ENCODE measurements at regions not wholly inside any gene's neighbourhood (a gene's known extent, or its start where the extent isn't known, plus 50 kb on each side); places are given as distances from the start of the nearest gene placed in this dataset.
A peak's percentile ranks its signal among the peaks of the same experiment; 100 is the strongest.

DNA sequence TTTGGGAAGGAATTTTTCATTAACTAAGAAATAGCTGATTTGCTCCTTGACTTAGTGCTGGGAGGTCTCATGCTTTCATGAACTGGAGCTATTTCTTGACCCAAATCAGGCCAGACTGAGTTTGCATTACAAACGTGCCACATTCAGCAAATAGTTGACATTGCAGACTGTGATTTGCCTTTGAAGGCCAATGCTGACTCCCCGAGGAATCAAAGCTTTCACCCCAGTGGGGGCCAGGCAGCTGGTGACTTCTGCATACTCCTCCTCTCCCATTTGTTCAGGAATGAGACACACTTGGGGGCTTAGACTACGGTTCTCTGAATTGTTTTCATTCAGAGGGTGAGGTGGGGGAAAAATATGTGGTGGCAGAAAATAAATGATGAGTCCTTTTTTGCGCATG, 111.0 kb upstream of the JAZF1 start:
- no peak overlapping the region for H3K4me3 ChIP-seq (ENCODE audit: low read depth, low read length)
- TF ChIP-seq, protein P1, sequence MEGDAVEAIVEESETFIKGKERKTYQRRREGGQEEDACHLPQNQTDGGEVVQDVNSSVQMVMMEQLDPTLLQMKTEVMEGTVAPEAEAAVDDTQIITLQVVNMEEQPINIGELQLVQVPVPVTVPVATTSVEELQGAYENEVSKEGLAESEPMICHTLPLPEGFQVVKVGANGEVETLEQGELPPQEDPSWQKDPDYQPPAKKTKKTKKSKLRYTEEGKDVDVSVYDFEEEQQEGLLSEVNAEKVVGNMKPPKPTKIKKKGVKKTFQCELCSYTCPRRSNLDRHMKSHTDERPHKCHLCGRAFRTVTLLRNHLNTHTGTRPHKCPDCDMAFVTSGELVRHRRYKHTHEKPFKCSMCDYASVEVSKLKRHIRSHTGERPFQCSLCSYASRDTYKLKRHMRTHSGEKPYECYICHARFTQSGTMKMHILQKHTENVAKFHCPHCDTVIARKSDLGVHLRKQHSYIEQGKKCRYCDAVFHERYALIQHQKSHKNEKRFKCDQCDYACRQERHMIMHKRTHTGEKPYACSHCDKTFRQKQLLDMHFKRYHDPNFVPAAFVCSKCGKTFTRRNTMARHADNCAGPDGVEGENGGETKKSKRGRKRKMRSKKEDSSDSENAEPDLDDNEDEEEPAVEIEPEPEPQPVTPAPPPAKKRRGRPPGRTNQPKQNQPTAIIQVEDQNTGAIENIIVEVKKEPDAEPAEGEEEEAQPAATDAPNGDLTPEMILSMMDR (IDR thresholded peaks at IDR 0.05; ENCODE audit: low read depth, low read length) = no peak

DNA sequence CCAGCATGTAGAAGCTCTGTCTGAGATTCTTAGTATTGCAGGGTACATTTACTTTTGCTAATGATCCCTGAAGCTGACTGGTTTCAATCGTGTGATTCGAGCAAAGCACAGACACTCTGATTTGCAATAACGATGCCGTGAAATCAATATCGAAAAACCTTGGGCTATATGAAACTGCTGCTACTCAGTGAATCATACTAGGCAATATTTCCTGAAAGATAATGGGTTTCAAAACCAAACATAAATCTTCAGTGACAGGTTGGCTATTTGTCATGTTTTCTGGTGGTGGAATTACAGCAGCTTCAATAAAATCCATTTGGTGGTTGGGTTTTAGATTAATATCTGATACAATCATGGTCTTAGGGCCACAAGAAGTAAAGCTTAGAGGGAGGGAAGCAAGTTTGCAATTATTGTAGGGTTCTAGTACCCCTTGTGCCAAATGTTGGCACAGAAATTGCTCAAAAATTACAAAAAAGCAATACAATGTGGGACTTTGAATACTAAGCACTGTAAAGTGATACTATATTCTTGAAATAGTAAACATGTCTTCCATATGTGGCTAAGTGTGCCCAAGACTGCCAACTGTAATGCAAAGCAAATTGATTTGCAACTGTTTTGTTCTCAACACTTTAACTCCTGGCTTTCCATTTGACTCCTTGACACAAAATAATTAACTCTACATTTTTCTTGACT, 112.4 kb upstream of the JAZF1 start:
- TF ChIP-seq, protein P1 (IDR thresholded peaks at IDR 0.05; ENCODE audit: low read depth, low read length) = no peak

DNA sequence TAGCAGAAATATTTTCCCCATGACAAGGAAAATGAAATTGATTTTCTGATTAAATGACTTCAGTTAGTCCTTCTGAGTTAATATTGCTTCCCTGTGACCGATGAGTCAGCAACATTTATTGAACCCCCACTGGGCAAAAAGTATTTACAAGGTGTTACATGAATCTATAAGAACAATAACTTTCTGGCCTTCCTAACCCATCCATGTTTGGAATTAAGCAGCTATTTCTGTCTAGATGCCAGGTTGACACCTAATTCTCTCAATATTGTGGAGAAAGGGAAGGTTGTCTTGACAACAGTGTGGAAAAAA, 112.9 kb upstream of the JAZF1 start:
- TF ChIP-seq, protein P1 (IDR thresholded peaks at IDR 0.05; ENCODE audit: low read depth, low read length) = no peak
- H3K4me3 ChIP-seq (ENCODE audit: low read depth, low read length) = no peak overlapping the region

More for the DNA sequence above, 112.4 kb upstream of the JAZF1 start:
- H3K4me3 ChIP-seq (ENCODE audit: low read depth, low read length) = no peak overlapping the region

GRCh38 chr7:28296571-28297483, 115.5 kb upstream of the CREB5 start:
- TF ChIP-seq, protein P1 (IDR thresholded peaks at IDR 0.05; ENCODE audit: low read depth, low read length) = peak; percentile 55
- H3K4me3 ChIP-seq (ENCODE audit: low read depth, low read length) = no peak overlapping the region

DNA sequence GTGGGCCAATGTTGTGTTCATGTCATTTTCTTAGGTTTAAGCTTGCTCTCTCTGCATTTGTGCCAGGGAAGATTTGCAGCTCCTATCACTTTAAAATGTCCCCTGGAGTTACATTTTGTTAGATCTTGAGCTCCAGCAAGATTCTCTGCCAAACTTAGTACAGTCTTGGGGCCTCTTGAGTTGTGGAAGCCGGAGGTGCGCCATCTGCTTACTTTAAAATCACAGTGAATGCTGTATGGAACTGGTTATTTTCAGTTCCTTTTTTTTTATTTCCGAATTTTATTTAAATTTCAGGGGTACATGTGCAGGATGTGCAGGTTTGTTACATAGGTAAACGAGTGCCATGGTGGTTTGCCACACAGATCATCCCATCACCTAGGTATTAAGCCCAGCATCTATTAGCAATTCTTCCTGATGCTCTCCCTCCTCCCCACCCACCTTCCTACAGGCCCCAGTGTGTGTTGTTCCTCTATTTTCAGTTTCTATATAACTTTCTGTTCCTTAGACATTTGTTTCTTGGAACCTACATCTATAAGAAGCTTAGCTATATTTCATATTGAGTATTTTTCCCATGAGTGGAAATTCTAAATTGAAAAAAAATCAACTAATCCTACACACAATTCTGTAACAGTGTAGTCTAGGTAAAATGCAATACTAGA, 114.4 kb upstream of the CREB5 start:
- TF ChIP-seq, protein P1 (IDR thresholded peaks at IDR 0.05; ENCODE audit: low read depth, low read length) = no peak
- H3K4me3 ChIP-seq (ENCODE audit: low read depth, low read length) = no peak overlapping the region

GRCh38 chr7:28298870-28299518, 113.3 kb upstream of the CREB5 start:
- TF ChIP-seq, protein P1 (IDR thresholded peaks at IDR 0.05; ENCODE audit: low read depth, low read length) = 0 out of 2 replicates have a peak, but pooled peaks have one; percentile 9
- no peak overlapping the region for H3K4me3 ChIP-seq (ENCODE audit: low read depth, low read length)

Data from WI38 (cell line).